HG02588 (cell line): ENCODE measurements at regions not wholly inside any gene's neighbourhood (a gene's known extent, or its start where the extent isn't known, plus 50 kb on each side); places are given as distances from the start of the nearest gene placed in this dataset.

Experiments
- ATAC-seq: cut with Tn5 transposase; IDR thresholded peaks from one replicate; pipeline ENCODE4 v1.9.1; 2021; ENCODE audit warnings: mild to moderate bottlenecking, moderate library complexity; ENCODE audit not compliant: unreplicated experiment

DNA sequence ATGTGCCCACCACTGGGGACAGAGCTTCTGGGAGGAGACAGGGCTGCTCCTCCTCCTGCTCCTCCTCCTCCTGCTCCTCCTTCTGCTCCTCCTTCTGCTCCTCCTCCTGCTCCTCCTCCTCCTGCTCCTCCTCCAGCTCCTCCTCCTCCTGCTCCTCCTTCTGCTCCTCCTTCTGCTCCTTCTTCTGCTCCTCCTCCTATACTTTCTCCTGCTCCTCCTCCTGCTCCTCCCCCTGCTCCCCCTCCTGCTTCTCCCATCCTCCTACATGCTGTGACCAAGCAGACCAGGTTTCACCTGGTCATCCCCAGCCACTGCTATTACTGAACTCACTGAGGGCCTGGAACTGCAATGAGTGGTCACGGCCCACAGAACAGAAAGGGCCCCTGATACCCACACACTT is 154.0 kb upstream of the PPP2R2D start:
- no peak for ATAC-seq

DNA sequence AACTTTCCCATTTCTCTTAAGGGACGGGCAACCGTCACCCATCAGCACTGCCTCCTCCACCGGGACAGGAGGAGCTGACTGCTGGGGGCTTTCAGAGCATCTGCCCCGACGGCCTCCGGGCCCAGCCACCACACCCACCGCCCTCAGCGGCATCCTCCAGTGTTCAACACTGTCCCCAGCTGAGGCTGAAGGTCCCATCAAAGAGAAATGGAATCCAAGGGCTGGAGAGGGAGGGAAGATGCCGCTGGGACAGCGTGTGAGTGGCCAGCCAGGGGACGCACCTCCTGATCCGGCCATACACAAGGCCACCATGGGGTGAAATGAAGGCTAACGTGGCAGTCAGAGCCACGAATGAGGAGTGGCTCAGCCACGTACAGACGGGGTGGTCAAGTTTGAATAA is 153.6 kb upstream of the PPP2R2D start:
- ATAC-seq = no peak

DNA sequence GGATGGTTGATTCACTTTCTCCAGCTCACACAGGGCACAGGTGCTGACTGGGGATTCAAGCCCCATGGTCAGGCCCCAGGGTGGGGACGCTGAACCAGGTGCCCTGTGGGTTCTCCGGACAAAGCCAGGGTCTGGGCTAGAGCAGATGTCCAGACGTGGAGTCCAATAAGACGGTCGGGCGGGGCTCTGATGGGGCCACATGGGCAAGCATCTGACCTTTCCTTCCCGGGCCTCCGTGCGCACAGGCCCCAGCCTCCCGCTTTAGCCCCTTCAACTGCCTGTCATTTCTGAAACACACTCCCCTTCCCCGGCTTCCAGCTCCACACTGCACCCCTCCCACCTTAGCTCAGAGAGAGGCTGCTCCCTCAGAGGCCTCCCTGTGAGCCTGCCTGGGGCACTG is 153.0 kb upstream of the PPP2R2D start:
- ATAC-seq = no peak

DNA sequence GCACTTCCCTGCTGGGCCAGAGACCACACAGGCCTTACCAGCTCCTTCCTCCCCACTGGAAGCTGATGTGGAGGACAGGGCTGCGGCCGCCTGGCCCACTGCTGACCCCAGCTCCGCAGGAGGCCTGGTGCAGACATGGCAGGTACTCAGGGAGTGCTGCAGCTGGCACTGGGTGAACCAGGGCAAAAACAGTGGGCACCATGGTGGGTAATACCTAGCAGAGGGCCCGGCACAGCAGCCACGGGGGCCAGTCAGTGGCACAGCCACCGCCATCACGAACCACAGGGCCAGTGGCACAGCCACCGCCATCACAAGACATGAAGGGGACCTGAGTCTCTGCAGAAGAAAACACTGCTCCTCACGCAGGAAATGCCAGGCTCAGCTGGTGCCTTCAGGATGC is 152.6 kb upstream of the PPP2R2D start:
- ATAC-seq = no peak

DNA sequence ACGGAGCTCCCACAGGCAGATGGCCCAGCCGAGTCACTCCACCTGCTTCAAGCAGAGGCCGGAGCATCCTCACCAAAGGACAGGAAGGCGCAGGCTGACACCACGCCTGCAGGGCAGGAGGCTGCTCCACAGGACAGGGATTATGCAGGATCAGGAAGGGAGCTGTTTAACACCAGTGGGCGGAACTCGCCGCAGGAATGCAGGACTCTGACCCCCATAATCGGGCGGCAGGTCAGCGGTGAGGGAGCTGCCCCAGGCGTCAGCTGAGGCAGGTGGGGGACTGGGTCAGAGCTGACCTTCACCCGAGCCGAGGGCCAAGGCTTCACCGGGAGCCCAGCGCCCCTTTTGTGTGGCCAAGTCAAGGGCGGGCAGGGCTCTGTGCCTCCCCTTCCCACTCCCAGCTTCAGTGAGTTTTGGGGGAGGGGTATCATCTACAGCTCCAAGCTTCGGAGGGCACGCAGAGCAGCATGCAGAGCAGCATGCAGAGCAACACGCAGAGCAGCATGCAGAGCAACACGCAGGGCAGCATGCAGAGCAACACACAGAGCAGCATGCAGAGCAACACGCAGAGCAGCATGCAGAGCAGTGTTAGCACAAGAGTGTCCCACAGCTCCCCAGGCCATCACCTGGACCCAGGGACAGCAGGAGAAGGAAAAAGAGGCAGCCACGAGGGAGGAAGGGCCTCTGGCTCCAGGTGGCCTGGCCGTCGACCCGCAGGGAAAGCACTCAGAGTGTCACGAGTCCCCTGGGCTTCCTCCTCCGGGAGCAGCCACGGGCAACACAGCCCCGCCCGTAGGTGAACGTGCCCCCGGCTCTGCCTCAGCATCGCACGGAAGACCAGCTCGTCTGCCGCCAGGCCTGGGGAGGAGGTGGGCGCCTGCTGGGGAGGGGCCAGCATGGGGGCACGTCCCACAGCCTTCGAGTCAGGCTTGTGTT is 151.7 kb upstream of the PPP2R2D start:
- ATAC-seq = no peak

DNA sequence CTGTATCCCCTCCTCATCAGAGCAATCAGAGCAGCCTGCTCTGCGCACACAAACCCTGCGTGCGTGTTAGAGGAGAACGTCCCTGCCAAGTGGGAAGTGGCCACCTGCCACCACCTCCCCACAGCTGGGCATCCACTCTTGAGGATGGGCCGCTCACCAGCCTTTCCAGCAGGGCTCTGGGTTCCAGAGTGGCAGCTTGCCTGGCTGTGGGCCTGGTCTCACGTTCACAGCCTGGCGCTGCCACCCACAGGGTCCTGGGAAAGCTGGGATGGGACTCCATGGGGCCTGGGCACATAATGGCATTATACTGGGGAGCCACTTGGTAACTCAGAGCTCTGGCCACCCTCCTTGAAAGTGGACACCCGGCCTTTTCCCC is 151.1 kb upstream of the PPP2R2D start:
- ATAC-seq = no peak

DNA sequence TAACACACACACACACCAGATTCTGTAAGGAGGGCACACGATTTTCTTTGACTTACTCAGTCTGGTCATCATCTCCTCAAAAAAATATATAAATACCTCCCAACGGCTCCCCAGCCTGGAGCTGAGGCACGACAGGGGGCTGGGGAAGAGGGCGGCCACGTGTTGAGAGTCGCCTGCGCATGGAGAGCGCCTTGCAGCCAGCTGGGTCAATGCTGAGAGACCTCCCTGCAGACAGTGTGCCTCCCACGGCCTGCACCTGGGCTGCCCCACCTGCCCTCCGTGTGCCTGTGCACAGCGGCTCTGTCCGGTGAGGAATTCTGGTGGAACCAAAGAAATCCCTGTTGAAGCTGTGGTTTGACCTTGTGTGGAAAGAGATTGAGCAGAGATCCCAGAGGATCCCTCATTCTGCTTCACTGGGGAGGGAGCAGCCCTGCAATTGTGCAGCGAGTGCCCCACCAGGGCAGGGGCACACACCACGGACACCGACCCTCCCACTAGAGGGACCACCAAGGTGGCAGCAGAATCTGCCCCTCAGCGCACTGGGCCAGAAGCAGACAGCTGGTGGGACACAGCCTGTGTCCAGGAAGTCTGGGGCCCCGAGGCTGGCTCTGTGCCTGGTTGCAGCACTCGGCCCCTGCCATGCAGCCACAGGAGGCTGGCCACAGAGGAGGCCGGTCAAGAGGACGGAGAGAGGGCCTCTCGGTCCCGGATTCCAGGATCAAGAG is 150.5 kb upstream of the PPP2R2D start:
- ATAC-seq = no peak

DNA sequence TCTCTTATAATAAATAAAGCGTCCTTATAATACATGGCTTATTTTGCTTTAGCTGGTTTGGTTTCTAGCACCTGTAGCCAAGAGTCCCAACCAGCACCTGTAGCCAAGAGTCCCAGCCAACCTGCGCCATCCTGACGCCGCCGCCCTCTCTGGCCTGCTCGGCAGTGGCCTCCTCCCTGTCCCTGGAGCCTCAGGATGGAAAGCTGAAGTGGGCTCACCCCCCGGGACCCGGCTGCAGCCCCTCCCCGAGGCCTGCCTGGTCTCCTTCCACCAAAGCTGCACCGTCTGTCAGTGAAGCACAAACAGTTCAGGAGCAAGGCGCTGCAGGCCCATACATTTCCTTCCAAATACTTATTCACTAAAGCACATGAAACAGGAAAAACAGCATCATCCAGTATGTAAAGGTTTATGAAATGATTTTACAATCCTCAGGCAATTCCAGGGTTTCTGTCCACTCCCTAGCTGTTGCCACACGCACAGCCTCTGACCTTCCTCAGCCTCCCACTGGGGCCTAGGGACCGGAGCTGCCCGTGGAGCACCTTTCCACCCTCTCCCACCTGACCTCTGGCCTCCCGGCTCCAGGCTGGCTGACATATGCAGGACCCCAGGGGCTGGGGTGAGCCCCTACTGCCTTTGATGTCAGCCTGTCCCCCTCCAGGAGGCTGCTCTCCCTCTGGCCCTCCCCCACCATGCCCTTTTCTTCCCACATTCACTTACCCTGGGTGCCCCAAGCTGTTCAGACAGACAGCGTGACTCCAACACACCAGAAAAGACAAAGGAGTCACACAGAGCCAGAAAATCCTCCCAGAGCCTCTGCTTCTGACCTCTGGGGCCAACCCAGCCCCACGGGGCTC is 149.6 kb upstream of the PPP2R2D start:
- no peak for ATAC-seq

DNA sequence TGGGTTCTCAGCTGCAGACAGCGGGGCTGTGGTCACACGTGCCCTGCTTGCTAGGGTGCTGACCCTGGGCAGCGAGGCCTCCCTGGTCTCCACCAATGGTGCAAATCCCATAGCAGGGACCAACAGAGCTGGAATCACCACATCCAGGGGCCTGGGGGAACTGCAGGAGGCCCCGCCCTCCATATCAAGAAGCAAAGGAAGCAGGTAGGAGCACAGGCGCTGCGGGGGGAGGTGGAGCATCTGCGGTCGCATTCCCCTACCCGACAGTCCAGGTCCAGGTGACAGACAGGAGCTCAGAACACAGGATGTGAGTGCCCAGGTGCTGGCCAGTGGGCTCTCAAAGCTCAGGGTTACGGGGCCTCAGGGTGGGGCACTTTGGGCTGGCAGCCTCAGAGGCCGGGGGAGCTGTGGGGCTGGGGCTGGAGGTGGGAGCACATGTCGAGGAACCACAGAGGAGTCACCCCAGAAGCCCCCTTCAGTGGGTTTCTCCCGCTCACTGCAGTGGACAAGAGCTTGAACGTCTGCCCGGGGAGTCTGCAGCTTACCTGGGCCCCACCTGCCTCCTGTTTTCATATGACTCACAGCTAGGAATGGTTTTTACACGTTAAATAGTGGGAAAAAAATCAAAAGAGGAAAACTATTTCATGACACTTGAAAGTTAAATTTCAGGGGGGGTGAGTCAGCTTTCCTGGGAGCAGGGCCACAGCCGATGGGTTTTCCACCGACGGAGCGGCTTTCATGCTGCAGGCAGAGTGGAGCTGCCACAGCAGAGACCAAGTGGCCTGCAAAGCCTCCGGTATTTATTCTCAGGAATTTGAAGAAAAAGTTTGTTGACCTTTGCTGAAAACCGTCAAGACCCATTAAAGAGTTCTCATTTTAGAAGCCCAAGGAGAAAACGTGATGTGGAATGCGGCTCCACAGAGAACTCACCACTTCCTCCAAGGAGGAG is 148.7 kb upstream of the PPP2R2D start:
- ATAC-seq = no peak

DNA sequence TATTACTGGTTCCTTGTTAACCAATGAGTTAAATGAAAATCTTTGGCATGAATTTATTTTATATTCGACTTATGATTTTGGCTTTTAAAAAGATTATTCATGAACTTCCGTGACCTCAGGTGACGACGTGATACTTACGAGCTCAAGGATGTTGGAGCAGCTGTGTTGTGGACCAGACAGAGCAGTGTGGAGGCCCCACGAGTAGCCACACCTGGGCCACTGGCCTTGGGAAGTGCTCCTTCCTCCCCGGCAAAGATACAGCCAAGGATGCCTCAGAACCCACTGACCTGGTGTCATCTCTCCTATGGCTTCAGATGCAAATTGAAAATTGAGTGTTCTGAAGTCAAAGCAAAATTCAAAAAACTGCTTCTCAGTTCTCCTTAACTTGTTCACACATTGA is 147.5 kb upstream of the PPP2R2D start:
- no peak for ATAC-seq

DNA sequence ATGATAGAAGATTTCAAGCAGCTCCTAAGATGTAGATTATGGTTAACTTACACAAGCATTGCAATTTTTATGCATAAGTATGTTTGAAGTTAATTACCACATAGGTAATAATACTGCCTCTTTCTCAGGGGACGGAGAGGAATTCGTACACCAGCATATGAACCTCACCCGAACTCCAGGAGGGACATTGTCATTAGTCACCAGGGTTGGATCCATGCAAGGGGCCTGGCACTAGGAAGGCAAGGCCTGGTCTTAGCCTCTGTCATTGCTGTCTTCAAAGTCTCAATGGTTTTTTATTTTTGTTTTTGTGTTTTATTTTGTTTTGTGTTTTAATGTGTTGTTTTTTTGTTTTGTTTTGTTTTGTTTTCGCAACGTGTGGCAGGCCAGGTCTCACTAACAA is 145.6 kb upstream of the PPP2R2D start:
- ATAC-seq = no peak

DNA sequence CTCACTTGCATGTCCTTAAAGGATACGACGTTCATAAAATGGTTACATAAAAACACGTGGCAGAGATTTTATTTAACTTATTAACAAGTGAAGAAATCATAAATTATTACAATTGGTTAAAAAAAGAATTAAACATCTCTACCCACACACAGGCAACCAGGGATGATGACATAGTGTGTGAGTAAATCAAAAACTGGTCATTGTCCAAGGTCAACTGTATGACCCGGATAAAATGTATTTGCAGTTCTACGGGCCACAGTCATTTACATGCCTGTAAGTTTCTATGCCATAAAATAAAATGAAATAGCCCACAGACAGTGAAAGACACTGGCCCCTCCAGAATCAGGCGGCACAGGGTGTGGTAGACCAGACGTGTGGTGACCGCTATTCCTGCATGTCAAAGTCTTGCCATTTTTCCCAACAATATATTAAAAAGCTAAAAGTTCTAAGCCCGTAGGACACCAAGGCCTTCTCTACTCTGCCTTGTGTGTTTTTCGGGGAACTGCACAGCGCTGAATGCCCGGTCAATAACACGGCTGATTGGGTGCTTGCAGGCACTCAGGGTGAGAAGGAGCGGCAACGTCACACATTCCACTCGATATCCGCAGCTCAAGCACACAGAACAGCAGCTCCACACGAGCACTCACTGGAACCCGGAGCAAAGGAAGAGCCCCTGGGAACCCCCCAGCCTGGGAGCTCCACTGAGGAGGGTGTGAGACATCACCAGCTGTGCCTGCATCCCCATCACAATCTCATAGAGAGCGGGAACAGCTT is 143.3 kb upstream of the PPP2R2D start:
- ATAC-seq = no peak

DNA sequence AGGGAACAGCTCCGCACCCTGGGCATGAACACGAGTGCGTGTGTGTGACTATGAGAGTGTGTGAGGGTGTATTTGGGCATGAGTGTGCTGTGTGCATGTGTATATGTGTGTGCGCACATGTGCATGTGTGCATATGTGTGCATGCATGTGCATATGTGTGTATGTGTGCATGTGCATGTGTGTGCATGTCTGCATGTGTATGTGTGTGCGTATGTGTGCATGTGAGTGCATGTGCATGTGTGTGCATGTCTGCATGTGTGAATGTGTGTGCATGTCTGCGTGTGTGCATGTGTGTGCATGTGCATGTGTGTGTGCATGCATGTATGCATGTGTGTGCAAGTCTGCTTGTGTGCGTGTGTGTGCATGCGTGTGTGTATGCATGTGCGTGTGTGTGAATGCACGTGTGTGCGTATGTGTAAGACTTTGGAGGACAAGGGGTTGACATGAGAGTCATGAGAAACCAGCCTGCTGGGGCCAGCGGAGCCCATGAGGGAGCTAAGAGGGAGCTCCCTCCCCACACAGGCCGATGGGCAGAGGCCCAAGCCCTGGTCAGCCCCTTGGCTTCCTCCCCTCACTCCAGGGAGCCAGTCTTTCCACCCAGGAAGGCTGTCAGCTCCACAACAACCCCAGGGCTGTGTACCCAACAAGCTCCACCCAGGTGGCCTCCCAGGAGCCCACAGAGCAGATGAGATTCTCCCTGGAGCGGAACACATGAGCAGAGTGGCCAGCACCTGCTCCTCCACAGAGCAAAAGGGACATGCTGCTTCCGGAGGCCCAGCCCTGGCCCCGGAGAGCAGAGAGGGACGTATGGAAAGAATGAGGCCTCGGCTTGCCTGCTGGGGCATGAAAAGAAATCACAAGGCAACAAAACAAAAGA is 142.5 kb upstream of the PPP2R2D start:
- no peak for ATAC-seq

DNA sequence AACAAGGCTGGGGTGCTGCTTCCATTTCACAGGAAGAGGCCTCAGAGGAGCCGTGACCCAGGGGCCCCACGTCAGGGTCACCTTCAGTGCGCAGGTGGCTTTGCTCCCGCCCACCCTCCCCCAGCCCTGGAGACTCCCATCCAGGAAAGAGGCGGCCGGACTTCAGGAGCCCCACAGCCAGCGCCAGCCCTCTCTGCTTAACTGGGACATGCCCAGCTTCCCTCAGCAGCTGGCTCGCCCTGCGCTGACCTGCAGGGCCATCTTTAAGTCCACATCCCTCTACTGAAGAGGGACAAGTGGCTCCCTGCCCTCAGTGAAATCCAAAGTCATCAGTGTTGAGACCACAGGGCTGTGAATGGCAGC is 141.9 kb upstream of the PPP2R2D start:
- no peak for ATAC-seq

DNA sequence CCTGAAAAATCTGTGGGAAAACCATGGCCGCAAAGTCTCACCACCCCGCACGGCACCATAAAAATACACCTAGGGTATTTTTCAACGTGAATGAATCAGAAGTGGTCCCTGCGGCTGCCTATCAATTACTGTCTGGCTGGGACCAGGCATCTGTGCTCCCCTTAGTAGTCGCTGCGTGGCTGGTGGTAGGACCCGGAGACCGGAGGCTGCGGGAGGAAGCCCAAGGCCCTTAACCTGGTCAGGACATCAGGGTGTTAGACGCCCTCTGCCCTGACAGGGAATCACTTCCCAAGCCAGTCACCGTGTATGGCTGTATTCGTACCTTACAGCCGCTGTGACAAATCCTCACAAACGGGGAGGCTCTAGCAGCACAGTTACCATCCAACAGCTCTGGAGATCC is 141.5 kb upstream of the PPP2R2D start:
- ATAC-seq = no peak

DNA sequence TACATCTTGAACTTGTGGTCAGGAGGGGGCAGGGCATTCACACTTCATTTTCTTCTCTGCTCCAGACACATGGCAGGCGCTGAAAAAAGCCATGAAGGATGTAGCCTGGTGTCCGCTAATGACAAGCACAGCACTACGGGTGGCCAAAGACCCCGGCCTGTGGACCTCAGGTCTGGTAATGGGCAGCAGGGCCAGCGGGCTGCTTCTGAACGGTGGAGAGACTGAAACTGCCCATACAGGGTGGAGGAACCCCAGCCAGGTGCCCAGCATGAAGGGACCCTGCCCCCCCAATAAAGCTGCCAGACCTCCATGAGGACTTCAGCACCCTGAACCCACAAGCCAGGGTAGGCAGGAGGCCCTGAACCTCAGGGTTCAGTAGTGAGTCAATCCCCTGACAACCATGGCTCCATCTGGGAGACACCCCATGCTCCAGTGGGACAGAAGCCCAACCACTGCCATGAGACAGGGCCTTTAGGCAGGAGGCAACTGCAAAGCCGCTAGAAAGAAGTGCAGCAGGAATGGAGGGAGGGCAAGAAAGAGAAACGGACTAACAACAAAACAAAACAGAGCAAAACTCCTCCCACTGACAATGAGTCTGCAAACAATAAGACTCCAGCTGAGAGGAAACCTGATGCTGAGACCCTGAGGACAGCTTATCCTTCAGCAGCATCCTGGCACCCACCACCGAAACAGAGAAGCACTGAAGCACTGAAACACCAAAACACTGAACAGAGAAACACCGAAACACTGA is 140.2 kb upstream of the PPP2R2D start:
- ATAC-seq = no peak

DNA sequence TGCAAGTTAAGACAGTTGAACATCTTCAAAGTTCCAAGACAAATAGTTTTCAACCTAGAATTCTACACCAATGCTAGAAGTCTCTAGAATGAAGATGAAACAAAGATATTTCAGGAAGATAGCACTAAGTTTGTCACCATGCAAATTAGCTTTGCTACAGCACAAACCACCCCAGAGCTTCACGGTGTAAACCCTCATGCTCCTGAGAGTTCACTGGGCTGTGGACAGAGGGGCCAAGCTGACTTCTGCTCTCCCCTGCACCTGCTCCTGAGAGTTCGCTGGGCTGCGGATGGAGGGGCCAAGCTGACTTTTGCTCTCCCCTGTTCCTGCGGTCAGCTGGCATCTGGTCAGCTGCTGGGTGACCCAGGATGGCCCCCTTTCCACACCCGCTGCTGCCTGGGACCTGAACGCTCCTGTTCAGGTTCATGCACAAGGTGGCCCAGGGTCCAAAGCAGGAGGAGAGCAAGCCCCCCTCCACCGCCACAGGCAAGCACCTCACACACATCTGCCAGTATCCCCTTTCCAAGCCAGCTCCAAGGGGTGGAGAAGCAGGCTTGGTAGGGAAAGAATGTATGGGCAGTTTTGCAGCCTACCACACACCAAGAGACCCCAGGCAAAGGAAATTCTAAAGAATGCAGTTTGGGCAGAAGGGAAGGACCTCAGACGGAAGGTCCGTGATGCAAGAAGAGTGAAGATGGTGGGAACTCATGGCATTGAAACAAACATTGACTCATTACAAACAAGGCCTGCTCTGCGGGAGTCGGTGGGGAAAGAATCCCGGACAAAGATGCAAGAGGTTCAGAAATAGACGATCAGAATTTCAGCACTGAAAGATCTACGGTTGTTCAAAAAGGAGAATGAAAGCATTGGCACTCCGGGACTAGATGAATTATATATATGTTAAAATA is 137.8 kb upstream of the PPP2R2D start:
- ATAC-seq = no peak
